ENCODE measurements at regions not wholly inside any gene's neighbourhood (a gene's known extent, or its start where the extent isn't known, plus 50 kb on each side); places are given as distances from the start of the nearest gene placed in this dataset.
"Not testable (repeated sequence)": the region's sequence is repeated elsewhere in the genome, so short reads cannot be mapped to it uniquely, and the experiment has no call there.

DNA sequence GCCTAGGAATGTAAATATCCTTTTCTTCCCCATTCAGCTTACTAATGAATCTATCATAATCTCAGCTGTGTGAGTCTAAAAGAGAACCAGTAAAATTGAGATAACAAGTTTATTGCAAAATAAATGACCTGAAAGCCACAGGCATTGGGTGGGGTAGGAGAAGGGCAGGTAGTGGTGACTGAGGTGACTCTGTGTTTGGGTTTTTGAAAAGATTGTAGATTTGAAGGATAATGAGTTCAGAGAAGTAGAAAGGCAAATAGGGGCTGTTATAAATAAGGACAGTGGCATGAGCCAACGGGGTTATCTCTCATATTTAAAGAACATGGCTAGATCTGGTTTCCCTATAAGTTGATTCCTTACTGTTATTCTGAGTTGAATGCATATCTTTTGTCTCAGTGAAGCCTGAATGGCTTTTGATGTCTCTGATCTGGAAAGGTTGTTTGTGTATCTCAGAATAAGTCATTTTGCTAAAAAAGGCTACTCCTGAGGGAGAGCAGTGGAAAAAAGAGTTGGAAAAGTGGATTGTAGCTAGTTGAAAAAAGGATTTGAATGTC is 92.3 kb upstream of the TPTE start:
- TF ChIP-seq FOXK2 (conservative IDR thresholded peaks at IDR 0.05 in 1 of 2, IDR thresholded peaks at IDR 0.05 in 1 of 2; ENCODE audit: low read depth in 2 of 2); POLR2A (conservative IDR thresholded peaks at IDR 0.05); SIRT6 (IDR thresholded peaks at IDR 0.05; ENCODE audit: low read depth, low read length); MAFK (IDR thresholded peaks at IDR 0.05; ENCODE audit: low read length); RAD21 (CRISPR knock-in tag; conservative IDR thresholded peaks at IDR 0.05 in 1 of 2, IDR thresholded peaks at IDR 0.05 in 1 of 2); POLR2AphosphoS5 (IDR thresholded peaks at IDR 0.05; ENCODE audit: control insufficient read depth, insufficient read depth, low read depth, low read length); ZKSCAN1 (IDR thresholded peaks at IDR 0.05; ENCODE audit: low read depth, low read length); YBX1 (IDR thresholded peaks at IDR 0.05): not testable (repeated sequence)
- TF ChIP-seq, protein P1, sequence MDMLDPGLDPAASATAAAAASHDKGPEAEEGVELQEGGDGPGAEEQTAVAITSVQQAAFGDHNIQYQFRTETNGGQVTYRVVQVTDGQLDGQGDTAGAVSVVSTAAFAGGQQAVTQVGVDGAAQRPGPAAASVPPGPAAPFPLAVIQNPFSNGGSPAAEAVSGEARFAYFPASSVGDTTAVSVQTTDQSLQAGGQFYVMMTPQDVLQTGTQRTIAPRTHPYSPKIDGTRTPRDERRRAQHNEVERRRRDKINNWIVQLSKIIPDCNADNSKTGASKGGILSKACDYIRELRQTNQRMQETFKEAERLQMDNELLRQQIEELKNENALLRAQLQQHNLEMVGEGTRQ (CRISPR knock-in tag; IDR thresholded peaks at IDR 0.05), result not testable (repeated sequence)
- TF ChIP-seq, protein P2, sequence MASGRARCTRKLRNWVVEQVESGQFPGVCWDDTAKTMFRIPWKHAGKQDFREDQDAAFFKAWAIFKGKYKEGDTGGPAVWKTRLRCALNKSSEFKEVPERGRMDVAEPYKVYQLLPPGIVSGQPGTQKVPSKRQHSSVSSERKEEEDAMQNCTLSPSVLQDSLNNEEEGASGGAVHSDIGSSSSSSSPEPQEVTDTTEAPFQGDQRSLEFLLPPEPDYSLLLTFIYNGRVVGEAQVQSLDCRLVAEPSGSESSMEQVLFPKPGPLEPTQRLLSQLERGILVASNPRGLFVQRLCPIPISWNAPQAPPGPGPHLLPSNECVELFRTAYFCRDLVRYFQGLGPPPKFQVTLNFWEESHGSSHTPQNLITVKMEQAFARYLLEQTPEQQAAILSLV (tag; IDR thresholded peaks at IDR 0.05), result not testable (repeated sequence)
- TF ChIP-seq, protein P3, sequence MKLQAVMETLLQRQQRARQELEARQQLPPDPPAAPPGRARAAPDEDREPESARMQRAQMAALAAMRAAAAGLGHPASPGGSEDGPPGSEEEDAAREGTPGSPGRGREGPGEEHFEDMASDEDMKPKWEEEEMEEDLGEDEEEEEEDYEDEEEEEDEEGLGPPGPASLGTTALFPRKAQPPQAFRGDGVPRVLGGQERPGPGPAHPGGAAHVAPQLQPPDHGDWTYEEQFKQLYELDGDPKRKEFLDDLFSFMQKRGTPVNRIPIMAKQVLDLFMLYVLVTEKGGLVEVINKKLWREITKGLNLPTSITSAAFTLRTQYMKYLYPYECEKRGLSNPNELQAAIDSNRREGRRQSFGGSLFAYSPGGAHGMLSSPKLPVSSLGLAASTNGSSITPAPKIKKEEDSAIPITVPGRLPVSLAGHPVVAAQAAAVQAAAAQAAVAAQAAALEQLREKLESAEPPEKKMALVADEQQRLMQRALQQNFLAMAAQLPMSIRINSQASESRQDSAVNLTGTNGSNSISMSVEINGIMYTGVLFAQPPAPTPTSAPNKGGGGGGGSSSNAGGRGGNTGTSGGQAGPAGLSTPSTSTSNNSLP (IDR thresholded peaks at IDR 0.05; ENCODE audit: borderline replicate concordance, low read depth, low read length), result not testable (repeated sequence)
- TF ChIP-seq, protein P4, sequence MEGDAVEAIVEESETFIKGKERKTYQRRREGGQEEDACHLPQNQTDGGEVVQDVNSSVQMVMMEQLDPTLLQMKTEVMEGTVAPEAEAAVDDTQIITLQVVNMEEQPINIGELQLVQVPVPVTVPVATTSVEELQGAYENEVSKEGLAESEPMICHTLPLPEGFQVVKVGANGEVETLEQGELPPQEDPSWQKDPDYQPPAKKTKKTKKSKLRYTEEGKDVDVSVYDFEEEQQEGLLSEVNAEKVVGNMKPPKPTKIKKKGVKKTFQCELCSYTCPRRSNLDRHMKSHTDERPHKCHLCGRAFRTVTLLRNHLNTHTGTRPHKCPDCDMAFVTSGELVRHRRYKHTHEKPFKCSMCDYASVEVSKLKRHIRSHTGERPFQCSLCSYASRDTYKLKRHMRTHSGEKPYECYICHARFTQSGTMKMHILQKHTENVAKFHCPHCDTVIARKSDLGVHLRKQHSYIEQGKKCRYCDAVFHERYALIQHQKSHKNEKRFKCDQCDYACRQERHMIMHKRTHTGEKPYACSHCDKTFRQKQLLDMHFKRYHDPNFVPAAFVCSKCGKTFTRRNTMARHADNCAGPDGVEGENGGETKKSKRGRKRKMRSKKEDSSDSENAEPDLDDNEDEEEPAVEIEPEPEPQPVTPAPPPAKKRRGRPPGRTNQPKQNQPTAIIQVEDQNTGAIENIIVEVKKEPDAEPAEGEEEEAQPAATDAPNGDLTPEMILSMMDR (IDR thresholded peaks at IDR 0.05 in 2 of 3, conservative IDR thresholded peaks at IDR 0.05 in 1 of 3; ENCODE audit: insufficient read depth in 2 of 3, low read depth in 1 of 3, low read length in 3 of 3), result not testable (repeated sequence)
